GM21528 (cell line): ENCODE measurements at regions not wholly inside any gene's neighbourhood (a gene's known extent, or its start where the extent isn't known, plus 50 kb on each side); places are given as distances from the start of the nearest gene placed in this dataset.

Experiments
- ATAC-seq: cut with Tn5 transposase; IDR thresholded peaks from one replicate; pipeline ENCODE4 v1.9.1; 2021; ENCODE audit warnings: mild to moderate bottlenecking, moderate library complexity; ENCODE audit not compliant: unreplicated experiment, low FRiP score

DNA sequence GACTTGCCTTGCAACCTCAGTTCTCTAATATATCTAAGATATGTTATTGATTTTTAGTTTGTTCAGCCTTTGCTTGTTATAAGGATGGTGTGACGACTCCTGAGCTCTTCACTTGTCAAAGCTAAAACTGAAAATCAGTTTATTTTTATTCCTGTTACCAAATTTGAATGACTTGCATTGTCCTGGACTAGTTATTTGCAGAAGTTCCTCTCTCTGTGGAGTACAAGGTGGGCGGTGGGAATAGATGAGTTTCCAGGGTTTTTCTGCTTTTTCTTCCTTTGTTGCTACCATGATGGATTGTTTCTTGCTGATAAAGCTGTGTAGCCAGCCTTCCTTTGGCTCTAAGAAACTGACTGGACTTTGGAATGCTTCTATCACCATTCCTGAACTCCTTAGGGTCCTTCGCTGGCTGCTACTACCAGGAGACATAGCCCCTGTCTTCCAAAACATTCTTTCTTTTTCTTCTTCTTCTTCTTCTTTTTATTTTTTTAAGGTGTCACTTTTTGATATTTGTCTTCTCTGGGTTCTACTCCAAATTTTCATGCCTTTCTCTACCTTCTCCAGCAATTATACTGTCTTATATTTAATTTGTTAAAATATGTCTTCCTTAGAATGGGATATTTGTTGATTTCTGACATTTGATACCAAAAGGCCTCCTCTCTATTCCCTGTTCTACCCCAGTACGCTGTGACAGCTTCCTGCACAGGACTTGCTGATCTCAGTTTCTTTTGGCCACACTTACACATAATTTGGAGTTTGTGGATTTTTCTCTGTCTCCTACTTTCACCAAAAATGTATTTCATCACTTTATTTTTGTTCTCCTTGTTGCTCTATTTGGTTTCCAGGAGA lies 145.1 kb upstream of the THRB start:
- no peak for ATAC-seq

DNA sequence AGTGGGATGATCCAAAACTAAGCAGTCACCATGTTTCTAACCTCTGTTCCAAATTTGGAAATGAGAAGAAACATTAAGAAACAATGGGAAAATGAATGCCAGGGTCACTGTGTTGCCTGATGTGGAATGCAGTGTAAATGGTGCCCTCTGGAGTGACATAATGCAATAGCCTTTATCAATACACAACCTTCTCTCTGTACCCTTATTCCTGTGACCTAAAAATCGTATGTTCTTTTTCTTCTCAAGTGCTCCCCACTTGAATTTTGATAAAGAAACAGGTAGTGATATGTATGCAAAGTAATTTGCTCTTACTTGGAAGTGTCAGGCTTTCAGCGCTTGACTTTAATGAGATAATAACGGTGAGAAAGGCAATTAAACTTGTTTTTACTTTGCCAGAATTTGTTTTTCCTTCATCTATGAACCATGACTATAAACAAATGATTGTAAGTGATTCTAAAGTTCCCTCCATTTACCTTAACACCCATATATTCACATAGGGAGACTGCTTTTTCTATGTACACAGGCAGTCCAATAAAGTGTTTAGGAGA lies 145.8 kb upstream of the THRB start:
- ATAC-seq: no peak

DNA sequence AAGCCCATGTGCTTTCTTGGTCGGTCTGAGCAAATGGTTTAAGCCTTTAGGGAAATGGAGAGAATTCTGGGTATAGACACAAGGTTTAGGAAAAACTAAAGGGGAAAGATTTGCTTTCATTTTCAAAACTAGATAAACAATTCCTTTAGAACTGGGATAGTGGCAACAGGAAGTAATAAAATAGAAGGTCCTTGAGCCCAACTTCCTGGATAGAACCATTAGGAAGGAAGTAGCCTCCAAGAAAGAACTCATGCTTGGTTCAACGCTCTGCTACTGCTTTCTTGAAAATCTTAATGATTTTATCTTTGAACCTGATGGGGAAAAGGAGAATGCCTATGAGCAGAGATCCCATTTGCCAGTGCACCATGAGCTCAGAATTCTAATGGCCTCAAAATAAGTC lies 147.0 kb upstream of the THRB start:
- ATAC-seq: no peak

DNA sequence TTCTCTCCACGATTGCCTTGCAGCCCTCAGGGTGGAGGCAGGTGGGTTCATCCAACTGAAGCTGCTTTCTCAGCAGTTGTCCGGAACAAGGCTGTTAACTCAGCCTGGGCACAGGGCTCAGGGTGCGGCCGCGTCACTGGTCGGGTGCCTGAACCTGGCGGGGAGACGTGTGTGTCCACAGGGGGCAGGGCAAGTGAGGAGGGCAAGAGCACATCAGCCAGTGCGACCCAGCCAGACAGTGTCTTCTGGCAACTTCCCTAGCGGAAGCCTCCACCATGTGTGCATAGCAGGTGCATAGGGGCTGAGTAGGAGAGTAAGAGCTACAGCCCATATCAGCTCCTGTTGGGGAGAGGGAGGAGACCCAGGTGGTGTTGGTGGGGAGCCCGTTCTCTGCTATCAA lies 150.4 kb upstream of the THRB start:
- no peak for ATAC-seq

DNA sequence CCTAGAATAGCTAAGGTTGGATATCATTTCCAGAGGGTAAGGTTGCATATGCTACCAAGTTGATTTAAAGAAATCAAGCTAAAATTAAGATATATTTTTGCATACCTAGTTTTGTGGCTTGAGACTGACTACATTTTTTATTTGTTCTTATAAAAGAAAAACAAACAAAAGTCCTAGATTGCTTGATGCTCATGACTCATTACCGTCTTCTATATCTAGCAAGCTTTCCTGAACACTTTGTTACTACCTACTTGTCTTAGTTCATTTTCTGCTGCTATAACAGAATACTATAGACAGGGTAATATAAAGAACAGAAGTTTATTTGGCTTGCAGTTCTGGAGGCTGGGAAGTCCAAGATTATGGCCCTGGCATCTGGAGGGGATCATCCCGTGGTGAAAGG lies 152.1 kb upstream of the THRB start:
- no peak for ATAC-seq

DNA sequence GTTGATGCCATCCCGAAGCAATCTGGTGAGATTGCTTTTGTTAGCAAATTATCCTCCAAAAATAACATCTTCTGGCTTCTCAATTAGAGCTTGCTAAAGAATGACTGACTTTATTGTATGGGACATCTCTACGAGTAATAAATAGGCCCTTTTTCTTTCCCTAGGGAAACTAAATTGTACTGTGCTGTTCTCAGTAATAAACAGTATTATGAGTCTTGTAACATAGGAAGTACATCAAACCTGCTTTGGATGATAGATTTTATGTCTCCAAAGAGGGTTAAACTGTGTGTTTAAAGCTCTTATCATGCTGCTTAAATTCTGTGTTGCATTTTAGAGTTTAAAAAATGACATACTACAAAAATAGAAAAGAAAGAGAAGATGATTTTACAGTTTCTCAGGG lies 153.4 kb upstream of the THRB start:
- no peak for ATAC-seq

DNA sequence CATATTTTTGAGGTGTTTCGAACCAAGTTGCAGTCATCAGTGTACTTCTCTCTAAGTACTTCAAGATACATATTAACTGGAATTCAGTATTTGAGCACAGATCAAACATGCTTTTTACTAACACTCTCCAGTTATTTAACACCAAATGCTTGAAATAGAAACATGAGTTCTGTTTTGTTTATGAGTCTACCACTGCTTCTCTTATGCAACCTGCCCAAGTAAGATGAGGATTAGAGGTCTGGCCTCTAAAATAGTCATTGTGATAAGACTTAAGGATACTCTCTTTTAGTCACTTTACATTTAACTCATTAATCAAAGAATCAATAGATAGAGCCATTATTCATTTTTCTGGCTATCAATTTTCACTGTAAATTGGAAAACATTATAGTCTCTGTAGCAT lies 156.2 kb upstream of the THRB start:
- no peak for ATAC-seq

DNA sequence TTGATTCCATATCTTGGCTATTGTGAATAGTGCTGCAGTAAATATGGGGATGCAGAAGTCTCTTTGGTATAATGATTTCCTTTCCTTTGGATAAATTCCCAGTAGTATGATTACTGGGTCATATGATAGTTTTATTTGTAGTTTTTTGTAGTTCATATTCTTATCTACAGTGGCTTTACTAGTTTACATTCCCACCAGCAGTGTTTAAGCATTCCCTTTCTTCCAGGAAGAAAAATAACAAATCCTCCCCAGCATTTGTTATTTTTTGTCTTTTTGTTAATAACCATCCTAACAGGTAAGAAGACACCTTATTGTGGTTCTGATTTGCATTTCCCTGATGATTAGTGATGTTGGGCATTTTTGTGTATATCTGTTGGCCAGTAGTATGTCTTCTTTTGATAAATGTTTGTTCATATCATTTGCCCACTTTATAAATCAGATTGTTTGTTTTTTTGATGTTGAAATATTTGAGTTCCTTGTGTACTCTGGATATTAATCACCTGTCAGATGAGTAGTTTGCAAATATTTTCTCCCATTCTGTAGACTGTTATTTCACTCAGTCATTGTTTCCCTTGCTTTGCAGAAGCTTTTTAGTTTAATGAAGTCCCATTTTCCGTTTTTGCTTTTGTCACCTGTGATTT lies 163.3 kb upstream of the THRB start:
- no peak for ATAC-seq

DNA sequence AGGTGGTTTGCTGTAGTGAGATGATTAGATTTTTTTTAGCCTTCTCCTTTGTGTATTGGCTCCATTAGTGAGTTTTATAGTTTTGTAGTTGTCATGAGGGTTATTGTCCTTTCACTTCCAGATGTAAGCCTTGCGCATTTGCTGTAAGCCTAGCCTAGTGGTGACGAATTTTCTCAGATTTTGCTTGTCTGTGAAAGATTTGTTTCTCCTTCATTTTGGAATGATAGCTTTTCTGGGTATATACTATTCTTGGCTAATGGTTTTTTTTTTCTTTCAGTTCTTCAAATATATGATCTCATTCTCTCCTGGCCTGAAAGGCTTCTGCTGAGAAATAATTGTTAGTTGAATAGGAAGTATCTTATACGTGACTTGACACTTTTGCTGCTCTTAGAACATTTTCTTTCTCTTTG lies 166.5 kb upstream of the THRB start:
- ATAC-seq: no peak

DNA sequence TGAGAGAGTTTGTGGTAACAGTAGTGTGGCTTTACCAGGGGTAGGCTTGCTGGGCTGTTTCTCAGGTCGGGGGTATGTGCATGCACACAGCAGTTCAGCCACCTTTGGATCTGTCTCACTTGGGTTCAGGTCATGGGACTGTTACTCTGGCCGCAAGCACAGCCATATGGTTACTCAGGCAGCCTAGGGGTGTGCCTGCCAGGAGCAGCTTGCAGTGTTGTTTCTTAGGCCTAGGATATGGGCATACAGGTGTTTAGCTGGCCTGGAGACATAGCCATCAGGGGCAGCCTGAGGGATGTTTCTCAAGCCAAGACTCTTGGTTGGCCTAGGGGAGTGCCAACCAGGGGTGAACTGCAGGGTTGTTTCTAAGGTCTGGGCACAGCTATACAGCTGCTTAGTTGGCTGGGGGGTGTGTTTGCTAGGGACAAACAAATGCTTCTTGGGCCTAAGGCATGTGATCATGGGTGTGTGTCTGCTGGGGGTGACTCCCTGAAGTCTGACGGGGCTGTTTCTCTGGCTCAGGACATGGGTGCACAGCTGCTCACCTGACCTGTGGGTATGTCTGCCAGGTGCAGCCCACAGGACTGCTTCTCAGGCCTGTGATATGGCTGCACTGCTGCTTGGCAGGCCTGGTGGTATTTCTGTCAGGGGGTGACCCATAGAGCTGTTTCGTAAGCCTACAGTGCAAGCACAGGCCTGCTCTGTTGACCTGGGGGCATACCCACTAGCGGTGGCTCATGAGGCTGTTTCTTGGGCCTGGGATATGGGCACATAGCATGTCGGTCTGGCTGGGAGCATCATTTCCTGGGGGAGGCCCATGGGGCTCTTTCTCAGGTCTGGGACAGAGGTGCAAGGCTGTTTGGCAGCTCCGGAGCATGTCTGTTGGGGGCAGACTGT lies 168.0 kb upstream of the THRB start:
- ATAC-seq: no peak

DNA sequence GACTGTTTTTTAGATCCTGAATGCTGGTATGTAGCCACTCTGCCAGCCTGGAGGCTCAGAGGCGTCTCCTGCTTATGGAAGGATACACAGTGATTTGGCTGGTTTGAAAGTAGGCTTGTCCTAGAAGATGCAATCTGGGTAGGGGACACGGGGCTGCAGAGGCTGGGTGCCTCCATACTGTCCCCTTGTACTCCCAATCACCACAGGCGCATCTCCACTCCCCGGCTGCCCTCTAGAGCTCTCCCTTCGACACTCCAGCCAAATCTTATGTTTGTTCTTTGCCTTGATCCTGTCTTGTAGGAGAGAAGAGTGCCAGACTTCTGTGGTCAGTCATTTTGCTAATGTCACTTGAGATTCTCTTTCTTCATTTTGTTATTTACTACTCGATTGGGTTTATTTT lies 168.8 kb upstream of the THRB start:
- ATAC-seq: no peak

DNA sequence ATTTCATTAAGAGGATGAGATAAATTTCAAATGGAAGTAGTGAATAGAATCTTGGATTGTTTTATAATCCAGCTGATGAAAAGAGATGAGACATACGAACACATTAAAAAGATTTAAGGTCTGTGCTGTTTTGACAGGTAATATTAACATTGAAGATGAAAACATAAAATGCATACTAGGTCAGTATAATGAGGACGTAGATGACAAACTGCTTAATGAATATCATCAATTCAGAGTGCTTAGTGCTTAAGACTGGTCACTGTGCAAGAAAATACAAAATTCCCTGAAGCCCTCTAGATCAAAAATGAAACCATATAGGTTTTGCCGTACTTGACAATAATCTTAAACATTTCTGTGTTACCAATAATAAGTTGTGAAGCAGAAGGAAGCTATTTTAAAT lies 173.4 kb upstream of the THRB start:
- ATAC-seq: no peak

DNA sequence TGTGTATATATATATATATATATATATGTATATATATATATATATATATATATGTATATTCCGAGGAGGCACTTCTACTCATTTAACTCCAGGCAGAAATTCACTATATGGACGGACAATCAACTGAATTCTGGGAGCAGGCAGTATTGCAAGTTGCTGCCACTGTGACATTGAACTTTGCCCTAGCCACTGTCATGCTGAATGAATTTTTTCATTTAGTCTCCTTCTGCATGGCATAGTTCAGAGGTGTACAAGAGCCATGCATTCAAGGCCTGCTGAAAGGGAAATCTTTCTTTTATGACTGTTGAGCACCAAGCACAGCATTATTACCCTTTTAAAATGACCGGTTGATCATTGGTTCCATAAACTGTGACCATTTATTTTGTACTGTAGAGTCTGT lies 176.2 kb upstream of the THRB start:
- ATAC-seq: no peak

DNA sequence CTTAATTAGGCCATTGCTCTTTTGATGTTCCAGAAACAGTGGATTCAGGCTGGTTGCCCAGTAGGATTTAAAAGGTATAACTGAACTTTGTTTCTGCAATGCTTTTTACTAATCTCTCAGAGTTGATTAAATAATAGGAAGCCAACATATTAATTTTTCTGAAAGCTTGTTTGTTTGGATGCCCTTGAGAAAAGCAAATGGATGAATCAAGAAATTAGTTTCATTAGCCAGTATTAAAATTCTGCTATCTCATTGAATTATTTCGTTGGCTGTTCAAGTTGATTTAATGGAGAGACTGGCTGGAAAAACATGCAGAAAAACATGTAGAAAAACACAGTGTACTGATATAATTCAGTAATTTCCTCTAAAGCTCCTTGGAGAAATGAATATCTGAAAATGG lies 178.9 kb upstream of the THRB start:
- ATAC-seq: no peak

DNA sequence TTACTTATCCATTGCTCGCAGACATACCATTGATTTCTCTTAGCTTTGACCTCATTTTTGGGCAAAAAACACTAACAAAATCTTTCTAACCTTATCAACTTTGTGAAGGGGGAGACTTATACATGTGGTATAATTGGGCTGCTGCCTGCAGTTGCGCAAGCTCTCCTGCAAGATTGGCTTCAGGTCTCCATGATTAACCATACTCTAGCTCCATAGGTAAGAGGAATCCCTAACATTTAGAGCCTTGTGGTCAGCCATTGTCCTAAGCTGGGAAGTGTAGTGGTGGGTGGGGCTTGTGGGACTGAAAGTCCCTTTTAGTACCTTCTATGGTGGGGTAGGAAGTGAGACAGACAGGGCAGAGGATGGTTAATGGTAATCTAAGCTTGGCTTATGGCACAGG lies 179.6 kb upstream of the THRB start:
- ATAC-seq: no peak

DNA sequence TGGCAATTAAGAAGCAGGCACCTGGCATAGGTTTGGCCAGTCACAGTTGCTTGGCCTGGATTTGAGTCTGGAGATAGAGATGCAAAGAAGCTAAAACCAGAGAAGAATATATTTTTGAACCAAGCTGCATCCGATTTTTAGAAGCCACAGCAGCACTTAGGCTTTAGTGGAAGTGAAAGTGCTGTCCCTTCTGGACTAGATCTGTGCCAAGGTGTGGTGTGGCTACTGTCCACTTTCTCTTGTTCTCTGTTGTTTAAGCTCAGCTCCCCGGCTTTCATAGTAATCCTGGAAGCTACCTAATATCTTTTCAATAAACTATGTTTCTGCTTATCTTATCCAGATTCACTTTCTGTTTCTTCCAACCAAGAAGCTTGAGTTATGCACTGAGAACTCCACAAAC lies 183.4 kb upstream of the THRB start:
- no peak for ATAC-seq

DNA sequence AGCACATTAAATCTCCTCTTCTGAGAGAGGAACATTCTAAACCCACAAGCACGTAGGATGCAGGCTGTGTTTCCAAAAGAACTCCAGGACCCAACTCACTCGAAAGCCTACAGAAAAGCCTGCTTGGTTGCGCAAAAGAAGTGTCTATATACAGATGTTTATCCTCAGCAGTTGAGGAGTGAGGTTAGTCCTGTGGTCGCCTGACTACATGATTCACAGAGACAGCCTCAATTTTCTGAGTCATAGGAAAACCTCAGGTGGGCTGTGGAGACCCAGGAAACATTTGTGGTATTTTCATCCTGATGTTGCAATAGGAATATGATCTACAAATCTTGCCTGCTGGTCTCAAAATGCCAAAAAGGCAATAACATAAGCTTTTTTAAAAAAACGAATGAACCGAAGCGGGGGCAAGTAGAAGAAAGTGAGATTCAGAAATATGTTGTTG lies 183.8 kb upstream of the THRB start:
- no peak for ATAC-seq

DNA sequence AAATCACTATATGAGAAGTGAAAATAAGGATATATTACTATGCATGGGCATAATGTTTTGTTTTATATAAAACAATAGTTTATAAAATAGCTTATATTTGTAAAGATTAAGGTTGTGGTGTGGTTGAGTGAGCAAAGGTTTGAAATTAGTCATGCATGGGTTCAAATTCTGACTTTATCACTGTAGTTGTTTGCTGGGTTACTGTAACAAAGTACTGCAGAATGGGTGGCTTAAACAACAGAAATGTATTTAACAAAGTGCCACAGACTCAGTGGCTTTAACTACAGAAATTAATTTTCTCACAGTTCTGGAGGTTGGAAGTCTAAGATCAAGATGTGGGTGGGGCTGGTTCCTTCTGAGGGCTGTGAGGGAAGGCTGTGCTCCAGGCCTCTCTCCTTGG lies 184.8 kb upstream of the THRB start:
- no peak for ATAC-seq

DNA sequence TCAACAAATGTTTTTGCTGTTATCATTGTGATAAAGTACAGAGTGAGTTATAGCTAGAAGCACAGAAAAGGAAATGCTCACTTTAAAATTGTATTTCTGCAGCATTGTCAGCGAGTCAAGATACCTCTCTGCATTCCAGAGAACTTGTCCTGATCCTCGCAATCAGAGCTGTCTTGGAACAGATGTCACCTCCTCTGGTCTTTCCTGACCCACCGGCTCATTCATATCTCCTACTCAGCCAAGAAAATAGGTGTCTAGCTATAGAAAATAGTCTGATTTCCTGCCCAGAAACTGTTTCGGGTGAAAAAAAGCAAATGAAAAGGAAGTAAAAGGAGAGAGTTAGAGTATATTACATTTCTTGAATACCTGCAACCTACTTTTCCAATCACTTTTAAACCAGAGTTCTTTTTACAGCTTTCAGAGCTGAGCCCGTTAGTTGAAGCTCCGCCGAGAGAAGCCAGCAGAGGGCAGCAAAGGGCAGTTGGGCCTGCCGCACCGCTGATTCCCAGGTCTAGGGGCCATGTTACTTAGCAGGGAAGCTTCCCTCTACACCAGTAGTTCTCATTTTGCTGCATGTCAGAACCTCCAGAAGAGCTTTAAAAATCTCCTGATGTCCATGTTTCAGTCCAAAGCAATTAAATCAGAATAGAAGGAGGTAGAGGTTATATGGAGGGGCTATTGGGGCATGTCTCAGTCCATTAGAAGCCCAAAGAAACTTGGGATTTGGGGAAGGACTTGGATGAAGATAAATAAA lies 185.7 kb upstream of the THRB start:
- ATAC-seq: peak; percentile 75

DNA sequence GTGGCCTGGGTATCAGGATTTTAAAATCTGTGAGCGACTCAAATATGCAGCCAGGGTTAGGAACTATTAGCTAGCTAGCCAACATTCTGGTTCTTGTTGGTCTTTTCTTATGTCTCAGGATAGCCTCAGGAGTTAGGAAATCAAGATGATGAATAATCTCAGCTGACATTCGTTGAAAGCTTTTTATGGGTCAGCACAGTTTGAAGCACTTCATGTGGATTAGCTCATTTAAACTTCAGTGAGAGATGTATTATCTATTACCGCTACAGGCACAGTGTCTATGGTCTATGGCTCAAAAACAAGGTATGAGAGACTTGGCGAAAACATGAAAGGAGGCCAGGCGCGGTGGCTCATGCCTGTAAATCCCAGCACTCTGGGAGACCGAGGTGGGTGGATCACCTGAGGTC lies 187.5 kb upstream of the THRB start:
- no peak for ATAC-seq
